HepG2 (cell line): ENCODE measurements at regions not wholly inside any gene's neighbourhood (a gene's known extent, or its start where the extent isn't known, plus 50 kb on each side); places are given as distances from the start of the nearest gene placed in this dataset.

Experiments used
- HNF1B ChIP-seq: sonication (generic); formaldehyde crosslinking; IDR thresholded peaks from 2 replicates; pipeline ENCODE4 v1.5.1; 2020; ENCODE audit warnings: mild to moderate bottlenecking, moderate library complexity, missing genetic modification reagents
- YY1 ChIP-seq: IDR thresholded peaks from 2 replicates; pipeline ENCODE4 v1.6.1; 2011; ENCODE audit warnings: low read length, low read depth, moderate library complexity, mild to moderate bottlenecking; ENCODE audit not compliant: insufficient read depth, insufficient replicate concordance
- ZNF883 ChIP-seq: sonication (generic); formaldehyde crosslinking; IDR thresholded peaks from 2 replicates; pipeline ENCODE4 v1.5.1; 2020; ENCODE audit warnings: mild to moderate bottlenecking, missing genetic modification reagents; ENCODE audit errors: not compliant biosample characterization

DNA sequence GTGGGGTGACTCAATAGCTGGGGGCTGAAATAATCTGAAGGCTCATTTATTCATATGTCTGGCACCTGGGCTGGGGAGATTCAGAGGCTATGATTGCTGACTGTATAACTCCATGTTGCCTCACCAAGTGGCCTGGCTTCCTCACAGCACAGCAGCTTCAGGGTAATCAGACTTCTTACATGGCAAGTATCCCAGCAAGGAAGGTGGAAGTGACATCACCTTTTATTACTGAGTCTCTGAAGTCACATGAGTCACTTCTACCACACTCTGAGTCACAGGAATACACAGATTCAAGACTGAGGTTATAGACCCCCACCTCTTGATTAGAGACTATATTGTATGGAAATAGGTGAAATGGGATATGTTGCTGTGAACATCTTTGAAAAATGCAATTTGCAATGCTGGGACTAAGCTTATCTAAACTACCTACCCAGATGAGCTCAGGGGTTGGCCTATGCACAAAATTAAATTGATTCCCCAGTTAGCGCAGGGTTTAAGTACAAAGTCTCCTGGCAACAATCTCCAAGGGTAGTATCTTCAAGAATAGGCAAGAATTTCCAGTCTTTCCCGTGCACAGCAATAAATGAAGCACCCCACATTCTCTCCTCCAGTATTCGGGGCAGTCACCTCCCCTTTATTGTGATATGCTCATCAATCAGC, 553.1 kb downstream of the LRRC70 start:
- TF ChIP-seq YY1 (no peak), HNF1B (CRISPR knock-in tag) (no peak), ZNF883 (CRISPR knock-in tag) (no peak)
